ENCODE measurements at regions not wholly inside any gene's neighbourhood (a gene's known extent, or its start where the extent isn't known, plus 50 kb on each side); places are given as distances from the start of the nearest gene placed in this dataset.
"Not testable (repeated sequence)": the region's sequence is repeated elsewhere in the genome, so short reads cannot be mapped to it uniquely, and the experiment has no call there.

- no peak for DNase-seq (ENCODE audit: insufficient read length, low spot score)
- no peak for FAIRE-seq
- TF ChIP-seq CTCF (IDR thresholded peaks at IDR 0.05; ENCODE audit: insufficient read depth, missing control alignments) = no peak
Observed at GRCh38 chrX:117610806-117611205, 505.8 kb downstream of the KLHL13 start.

GRCh38 chrX:117610049-117610448 is 506.6 kb downstream of the KLHL13 start:
- no peak for DNase-seq (ENCODE audit: insufficient read length, low spot score)
- no peak for FAIRE-seq
- no peak for TF ChIP-seq CTCF (IDR thresholded peaks at IDR 0.05; ENCODE audit: insufficient read depth, missing control alignments)

- DNase-seq (ENCODE audit: insufficient read length, low spot score) (no peak), FAIRE-seq (no peak)
- TF ChIP-seq CTCF (IDR thresholded peaks at IDR 0.05; ENCODE audit: insufficient read depth, missing control alignments) = no peak
Observed at GRCh38 chrX:117607561-117607960, 509.0 kb downstream of the KLHL13 start.

- not testable (repeated sequence) for FAIRE-seq; DNase-seq (ENCODE audit: insufficient read length, low spot score)
Observed at GRCh38 chrX:117606101-117606500, 510.5 kb downstream of the KLHL13 start.

GRCh38 chrX:117570160-117570559 is 546.5 kb downstream of the KLHL13 start:
- no peak for FAIRE-seq
- no peak for DNase-seq (ENCODE audit: insufficient read length, low spot score)
- TF ChIP-seq CTCF (IDR thresholded peaks at IDR 0.05; ENCODE audit: insufficient read depth, missing control alignments) = no peak

GRCh38 chrX:117568238-117568637 is 548.4 kb downstream of the KLHL13 start:
- TF ChIP-seq CTCF (IDR thresholded peaks at IDR 0.05; ENCODE audit: insufficient read depth, missing control alignments) = no peak
- DNase-seq (ENCODE audit: insufficient read length, low spot score) (no peak), FAIRE-seq (no peak)

GRCh38 chrX:117543885-117544284 is 572.7 kb downstream of the KLHL13 start:
- DNase-seq (ENCODE audit: insufficient read length, low spot score) (no peak), FAIRE-seq (no peak)
- TF ChIP-seq CTCF (IDR thresholded peaks at IDR 0.05; ENCODE audit: insufficient read depth, missing control alignments) = no peak

- TF ChIP-seq CTCF (IDR thresholded peaks at IDR 0.05; ENCODE audit: insufficient read depth, missing control alignments) = no peak
- DNase-seq (ENCODE audit: insufficient read length, low spot score) (no peak), FAIRE-seq (no peak)
Observed at GRCh38 chrX:117539090-117539418, 577.6 kb downstream of the KLHL13 start.
